IMR-90 (cell line): ENCODE measurements at regions not wholly inside any gene's neighbourhood (a gene's known extent, or its start where the extent isn't known, plus 50 kb on each side); places are given as distances from the start of the nearest gene placed in this dataset.
"Not testable (repeated sequence)": the region's sequence is repeated elsewhere in the genome, so short reads cannot be mapped to it uniquely, and the experiment has no call there.

Experiments used
- ATAC-seq: fragments of 200-7000 bp; cut with Tn5 transposase; 2 replicates; pipeline ENCODE4 v1.9.1; 2020; ENCODE audit warnings: low read depth, mild to moderate bottlenecking, moderate library complexity
- BruUV-seq: library from RNA; stranded (reverse); fragments of 400-500 nt; replicated peaks from 2 replicates; lab custom pipeline; 2021; lab: Mats Ljungman, UMichigan
- CTCF ChIA-PET: fragments of 300-600 bp; formaldehyde crosslinking; extraction: SDS; loops from one replicate; lab custom pipeline; 2021; ENCODE audit warnings: antibody characterized with exemption; lab: Yijun Ruan, JAX
- POLR2A ChIA-PET: fragments of 300-600 bp; sonication (Branson Sonifier 250); formaldehyde crosslinking; loops from one replicate; lab custom pipeline; 2022; ENCODE audit warnings: antibody characterized with exemption; ENCODE audit not compliant: unreplicated experiment; lab: Charles Lee
- DNase-seq: peaks from one replicate; pipeline ENCODE4 v3.0.0; 2013
- H2AFZ ChIP-seq: replicated peaks from 2 replicates; pipeline ENCODE3; 2013; ENCODE audit warnings: low read length, mild to moderate bottlenecking; ENCODE audit not compliant: poor library complexity
- H2AK5ac ChIP-seq: 2 replicates; pipeline ENCODE4 v1.6.1; 2013; ENCODE audit warnings: low read depth, low read length, inconsistent platforms
- H2AK9ac ChIP-seq: replicated peaks from 2 replicates; pipeline ENCODE3; 2013; ENCODE audit warnings: mild to moderate bottlenecking, low read depth, low read length, moderate library complexity; ENCODE audit not compliant: poor library complexity
- H2BK120ac ChIP-seq: 2 replicates; pipeline ENCODE4 v1.6.1; 2013; ENCODE audit warnings: low read depth, low read length, inconsistent platforms
- H2BK15ac ChIP-seq: 3 replicates; pipeline ENCODE4 v1.6.1; 2013; ENCODE audit warnings: low read depth, low read length, inconsistent platforms
- H2BK20ac ChIP-seq: 2 replicates; pipeline ENCODE4 v1.6.1; 2013; ENCODE audit warnings: low read depth, mild to moderate bottlenecking, inconsistent platforms, low read length, moderate library complexity
- H2BK5ac ChIP-seq: 2 replicates; pipeline ENCODE4 v1.6.1; 2013; ENCODE audit warnings: mild to moderate bottlenecking, low read depth, low read length, inconsistent platforms; ENCODE audit not compliant: poor library complexity, severe bottlenecking
- H3K14ac ChIP-seq: replicated peaks from 2 replicates; pipeline ENCODE4 v1.6.1; 2013; ENCODE audit warnings: low read depth, low read length, inconsistent platforms
- H3K18ac ChIP-seq: 2 replicates; pipeline ENCODE4 v1.6.1; 2013; ENCODE audit warnings: low read depth, low read length, control low read depth
- H3K23ac ChIP-seq: 2 replicates; pipeline ENCODE4 v1.6.1; 2013; ENCODE audit warnings: low read depth, low read length, inconsistent platforms
- H3K27ac ChIP-seq: 2 replicates; pipeline ENCODE4 v1.5.1; 2013; ENCODE audit warnings: mild to moderate bottlenecking, control low read depth, low read length; ENCODE audit not compliant: insufficient read depth
- H3K27me3 ChIP-seq: 2 replicates; pipeline ENCODE4 v1.6.1; 2013; ENCODE audit warnings: low read length; ENCODE audit not compliant: control insufficient read depth, insufficient read depth
- H3K36me3 ChIP-seq: 2 replicates; pipeline ENCODE4 v1.6.1; 2013; ENCODE audit warnings: low read length, mixed read lengths; ENCODE audit not compliant: control insufficient read depth, insufficient read depth
- H3K4ac ChIP-seq: 2 replicates; pipeline ENCODE4 v1.6.1; 2013; ENCODE audit warnings: low read depth, low read length, inconsistent platforms
- H3K4me1 ChIP-seq: 2 replicates; pipeline ENCODE4 v1.6.1; 2013; ENCODE audit warnings: low read length, mixed read lengths; ENCODE audit not compliant: control insufficient read depth, insufficient read depth
- H3K4me2 ChIP-seq: 2 replicates; pipeline ENCODE4 v1.6.1; 2013; ENCODE audit warnings: low read depth, mild to moderate bottlenecking, control low read depth, low read length, moderate library complexity
- H3K4me3 ChIP-seq: 2 replicates; pipeline ENCODE4 v1.5.1; 2013; ENCODE audit warnings: low read depth, mild to moderate bottlenecking, control low read depth, low read length, moderate library complexity; ENCODE audit not compliant: insufficient read depth
- H3K56ac ChIP-seq: 2 replicates; pipeline ENCODE4 v1.6.1; 2013; ENCODE audit warnings: low read length, inconsistent platforms; ENCODE audit not compliant: insufficient read depth; ENCODE audit errors: extremely low read depth
- H3K79me1 ChIP-seq, 2 experiments: 2 replicates each; pipeline ENCODE4 v1.6.1; 2013; ENCODE audit warnings: low read length in 2 of 2, inconsistent platforms in 1 of 2, low read depth in 1 of 2
- H3K9ac ChIP-seq: 2 replicates; pipeline ENCODE4 v1.6.1; 2013; ENCODE audit warnings: low read depth, low read length, control low read depth
- H3K9me1 ChIP-seq: 2 replicates; pipeline ENCODE4 v1.6.1; 2013; ENCODE audit warnings: low read length, inconsistent platforms; ENCODE audit not compliant: insufficient read depth
- H3K9me3 ChIP-seq: 2 replicates; pipeline ENCODE4 v1.6.1; 2013; ENCODE audit warnings: low read length; ENCODE audit not compliant: control insufficient read depth, insufficient read depth
- H4K20me1 ChIP-seq: 2 replicates; pipeline ENCODE4 v1.6.1; 2013; ENCODE audit warnings: low read length, inconsistent platforms; ENCODE audit not compliant: insufficient read depth
- H4K5ac ChIP-seq: 2 replicates; pipeline ENCODE4 v1.6.1; 2013; ENCODE audit warnings: mild to moderate bottlenecking, low read depth, low read length, control low read depth
- H4K8ac ChIP-seq, 2 experiments: 2 replicates each; pipeline ENCODE4 v1.6.1; 2013; ENCODE audit warnings: low read depth in 2 of 2, low read length in 2 of 2, control low read depth in 1 of 2, inconsistent platforms in 1 of 2
- H4K91ac ChIP-seq: 2 replicates; pipeline ENCODE4 v1.6.1; 2013; ENCODE audit warnings: low read depth, low read length, inconsistent platforms; ENCODE audit not compliant: insufficient read depth
- CHD1 ChIP-seq: IDR thresholded peaks from 2 replicates; pipeline ENCODE4 v1.6.1; 2012; ENCODE audit warnings: low read depth, low read length, improper control_type of control experiment
- MAFK ChIP-seq: IDR thresholded peaks from 2 replicates; pipeline ENCODE4 v1.6.1; 2012; ENCODE audit warnings: low read depth, low read length, improper control_type of control experiment
- NFE2L2 ChIP-seq: fragments of 150-350 bp; IDR thresholded peaks from 2 replicates; pipeline ENCODE4 v1.6.1; 2016; ENCODE audit warnings: low read depth, mild to moderate bottlenecking, low read length
- WGBS, 2 experiments: methylation state at CpG; one replicate each; pipeline versions ENCODE4 v1.1.5 to v1.1.7; 2013; ENCODE audit warnings: missing lambda C conversion rate in 2 of 2; ENCODE audit not compliant: insufficient read length in 1 of 2; ENCODE audit errors: extremely low coverage in 2 of 2; 5-methylcytosine and 5-hydroxymethylcytosine counted together
- dilution Hi-C: fragments of 300-500 bp; cut with HindIII; formaldehyde crosslinking; loops from one replicate; pipeline ENCODE4 v1.14.3; 2018; ENCODE audit warnings: low sequenced_read_pairs; ENCODE audit not compliant: unreplicated experiment
- in situ Hi-C: fragments of 300-500 bp; cut with MboI; formaldehyde crosslinking; loops from 3 replicates; pipeline ENCODE4 v1.14.3; 2019; ENCODE audit warnings: low sequenced_read_pairs, inconsistent platforms, mixed read lengths
- intact Hi-C: fragments of 100-400 bp; cut with micrococcal nuclease; formaldehyde crosslinking; loops from 2 replicates; pipeline ENCODE4 v1.10.0; 2022

DNA sequence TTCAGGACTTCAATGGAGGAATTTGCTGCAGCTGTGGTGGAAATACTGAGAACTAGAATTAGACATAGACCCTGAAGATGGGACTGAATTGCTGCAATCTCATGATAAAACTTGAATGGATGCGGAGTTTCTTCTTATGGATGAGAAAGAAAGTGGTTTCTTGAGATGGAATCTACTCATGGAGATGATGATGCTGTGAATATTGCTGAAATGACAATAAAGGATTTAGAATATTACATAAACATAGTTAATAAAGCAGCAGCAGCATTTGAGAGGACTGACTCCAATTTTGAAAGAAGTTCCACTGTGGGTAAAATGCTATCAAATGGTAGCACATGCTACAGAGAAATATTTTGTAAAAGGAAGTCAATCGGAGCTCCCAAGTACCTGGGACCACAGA is 264.6 kb downstream of the UBE3D start:
- H2AFZ ChIP-seq, result no peak overlapping the region
- intact Hi-C loops (no loop called here), in situ Hi-C loops (no loop called here), dilution Hi-C loops (no loop called here)
- TF ChIP-seq MAFK (0 out of 2 replicates have a peak, but pooled peaks have one; percentile 21), NFE2L2 (no peak), CHD1 (no peak)
- H3K18ac ChIP-seq, result no peak overlapping the region
- H4K8ac ChIP-seq, result no peak overlapping the region
- H3K4ac ChIP-seq, result no peak overlapping the region
- H2BK15ac ChIP-seq, result no peak overlapping the region
- no peak for DNase-seq
- H3K9me1 ChIP-seq, result no peaks in the 10 kb centered on the region
- BruUV-seq, result no TSS peak
- no peak overlapping the region for H2BK120ac ChIP-seq
- H3K27me3 ChIP-seq, result peaks cover 2% of the 10 kb centered on the region; the same call in 1 of the 2 replicates
- WGBS, 2 experiments, result no CpG with 5 or more reads among the region's 2 CpGs
- no peak overlapping the region for H3K14ac ChIP-seq
- no peak overlapping the region for H3K23ac ChIP-seq
- POLR2A ChIA-PET, result no interaction called here
- no peak overlapping the region for H3K56ac ChIP-seq
- H2AK9ac ChIP-seq, result no peak overlapping the region
- H2BK20ac ChIP-seq, result no peak overlapping the region
- no peak overlapping the region for H2AK5ac ChIP-seq
- no peaks in the 10 kb centered on the region for H3K79me1 ChIP-seq
- no peaks in the 10 kb centered on the region for H3K36me3 ChIP-seq
- no peaks in the 10 kb centered on the region for H4K20me1 ChIP-seq
- H3K4me3 ChIP-seq, result no peak overlapping the region
- CTCF ChIA-PET, result interaction anchor here (0.6 kb wide), 2 partner anchors 14 to 24 kb away, joined by 3 to 4 read pairs; no protein-coding TSS in a partner anchor
- no peak overlapping the region for H4K5ac ChIP-seq
- no peaks in the 10 kb centered on the region; the same call in 1 of the 2 replicates for H3K9me3 ChIP-seq
- H4K91ac ChIP-seq, result no peak overlapping the region
- ATAC-seq, result no peak
- H3K4me1 ChIP-seq, result no peaks in the 10 kb centered on the region
- H2BK5ac ChIP-seq, result no peak overlapping the region
- H3K4me2 ChIP-seq, result no peak overlapping the region
- H3K9ac ChIP-seq, result no peak overlapping the region
- no peak overlapping the region for H3K27ac ChIP-seq

DNA sequence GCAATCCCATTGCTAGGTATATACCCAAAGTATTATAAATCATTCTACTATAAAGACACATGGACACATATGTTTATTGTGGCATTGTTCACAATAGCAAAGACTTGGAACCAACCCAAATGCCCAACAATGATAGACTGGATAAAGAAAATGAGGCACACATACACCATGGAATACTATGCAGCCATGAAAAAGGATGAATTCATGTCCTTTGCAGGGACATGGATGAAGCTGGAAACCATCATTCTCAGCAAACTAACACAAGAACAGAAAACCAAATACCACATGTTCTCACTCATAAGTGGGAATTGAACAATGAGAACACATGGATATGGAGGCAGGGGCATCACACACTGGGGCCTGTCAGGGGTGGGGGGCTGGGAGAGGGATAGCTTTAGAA is 249.4 kb downstream of the UBE3D start:
- H3K9me1 ChIP-seq, H4K5ac ChIP-seq, H3K18ac ChIP-seq, H3K27me3 ChIP-seq, BruUV-seq, POLR2A ChIA-PET, H4K91ac ChIP-seq, H3K36me3 ChIP-seq, H2AK9ac ChIP-seq, H2BK20ac ChIP-seq, H4K8ac ChIP-seq, dilution Hi-C loops, intact Hi-C loops, H3K14ac ChIP-seq, H3K9ac ChIP-seq, H3K56ac ChIP-seq, DNase-seq, H2BK5ac ChIP-seq, H4K20me1 ChIP-seq, H3K4ac ChIP-seq, CTCF ChIA-PET, H3K23ac ChIP-seq, H2BK120ac ChIP-seq, H3K27ac ChIP-seq, in situ Hi-C loops, H3K4me1 ChIP-seq, H3K9me3 ChIP-seq, H3K4me2 ChIP-seq, ATAC-seq, H2AFZ ChIP-seq, H2AK5ac ChIP-seq, H3K79me1 ChIP-seq, H3K4me3 ChIP-seq, H2BK15ac ChIP-seq: not testable (repeated sequence)
